ENCODE measurements at regions not wholly inside any gene's neighbourhood (a gene's known extent, or its start where the extent isn't known, plus 50 kb on each side); places are given as distances from the start of the nearest gene placed in this dataset.
"Not testable (repeated sequence)": the region's sequence is repeated elsewhere in the genome, so short reads cannot be mapped to it uniquely, and the experiment has no call there.

- no peaks in the 10 kb centered on the region for H4K20me1 ChIP-seq (ENCODE audit: control insufficient read depth, extremely low read depth, insufficient read depth, low read length)
- peaks cover 12% of the 10 kb centered on the region for H3K4me1 ChIP-seq (ENCODE audit: control insufficient read depth, extremely low read depth, insufficient read depth, low read length)
- FAIRE-seq (peak; percentile 89), DNase-seq (ENCODE audit: low read depth, low spot score) (peak; percentile 28)
- dilution Hi-C loops (cut with MboI; ENCODE audit: extremely low pct_ligation_motif_present, low sequenced_read_pairs): no loop called here
- no peak overlapping the region for H3K4me3 ChIP-seq (ENCODE audit: control insufficient read depth in 2 of 3, extremely low read depth in 1 of 3, insufficient read depth in 2 of 3, low read depth in 1 of 3, low read length in 3 of 3)
- H3K79me2 ChIP-seq (ENCODE audit: control insufficient read depth, insufficient read depth, low read length): no peaks in the 10 kb centered on the region
- no peaks in the 10 kb centered on the region for H3K9me3 ChIP-seq (ENCODE audit: control insufficient read depth, low read depth, low read length)
- H3K9ac ChIP-seq (ENCODE audit: control insufficient read depth, extremely low read depth, insufficient read depth, low read length): no peak overlapping the region
- TF ChIP-seq CTCF (optimal IDR thresholded peaks at IDR 0.05 in 1 of 3, IDR thresholded peaks at IDR 0.05 in 1 of 3, conservative IDR thresholded peaks at IDR 0.05 in 1 of 3; ENCODE audit: extremely low read depth in 1 of 3, insufficient read depth in 2 of 3, low read length in 3 of 3) (no peak), EZH2 (IDR thresholded peaks at IDR 0.05; ENCODE audit: low read length) (no peak)
- H3K9me1 ChIP-seq (ENCODE audit: control insufficient read depth, extremely low read depth, insufficient read depth, low read length): no peaks in the 10 kb centered on the region
- no peak overlapping the region for H2AFZ ChIP-seq (ENCODE audit: control insufficient read depth, low read length)
- H3K27me3 ChIP-seq (ENCODE audit: control insufficient read depth, extremely low read depth, insufficient read depth, low read length): no peaks in the 10 kb centered on the region
- peak overlapping the region; percentile 57 for H3K4me2 ChIP-seq (ENCODE audit: control insufficient read depth, extremely low read depth, insufficient read depth, low read depth, low read length)
- no peak overlapping the region for H3K27ac ChIP-seq (ENCODE audit: control insufficient read depth, insufficient read depth, low read length)
- H3K36me3 ChIP-seq (ENCODE audit: control insufficient read depth in 2 of 2, extremely low read depth in 1 of 2, insufficient read depth in 2 of 2, low read length in 2 of 2): no peaks in the 10 kb centered on the region
These were observed 150.7 kb downstream of the BLID start for GRCh38 chr11:121965330-121965729.

- H3K4me2 ChIP-seq (ENCODE audit: control insufficient read depth, extremely low read depth, insufficient read depth, low read depth, low read length): peak overlapping the region; percentile 57
- FAIRE-seq (peak; percentile 51), DNase-seq (ENCODE audit: low read depth, low spot score) (peak; percentile 9)
- H3K79me2 ChIP-seq (ENCODE audit: control insufficient read depth, insufficient read depth, low read length): no peaks in the 10 kb centered on the region
- no peak overlapping the region for H3K27ac ChIP-seq (ENCODE audit: control insufficient read depth, insufficient read depth, low read length)
- no peaks in the 10 kb centered on the region for H3K36me3 ChIP-seq (ENCODE audit: control insufficient read depth in 2 of 2, extremely low read depth in 1 of 2, insufficient read depth in 2 of 2, low read length in 2 of 2)
- H3K9ac ChIP-seq (ENCODE audit: control insufficient read depth, extremely low read depth, insufficient read depth, low read length): no peak overlapping the region
- no peak for TF ChIP-seq EZH2 (IDR thresholded peaks at IDR 0.05; ENCODE audit: low read length)
- TF ChIP-seq CTCF (optimal IDR thresholded peaks at IDR 0.05 in 1 of 3, IDR thresholded peaks at IDR 0.05 in 1 of 3, conservative IDR thresholded peaks at IDR 0.05 in 1 of 3; ENCODE audit: extremely low read depth in 1 of 3, insufficient read depth in 2 of 3, low read length in 3 of 3): peak in 1 of 3 experiments; percentile 4
- no peak overlapping the region for H3K4me3 ChIP-seq (ENCODE audit: control insufficient read depth in 2 of 3, extremely low read depth in 1 of 3, insufficient read depth in 2 of 3, low read depth in 1 of 3, low read length in 3 of 3)
- H3K27me3 ChIP-seq (ENCODE audit: control insufficient read depth, extremely low read depth, insufficient read depth, low read length): no peaks in the 10 kb centered on the region
- no peaks in the 10 kb centered on the region for H4K20me1 ChIP-seq (ENCODE audit: control insufficient read depth, extremely low read depth, insufficient read depth, low read length)
- H2AFZ ChIP-seq (ENCODE audit: control insufficient read depth, low read length): no peak overlapping the region
- no peaks in the 10 kb centered on the region for H3K9me3 ChIP-seq (ENCODE audit: control insufficient read depth, low read depth, low read length)
- dilution Hi-C loops (cut with MboI; ENCODE audit: extremely low pct_ligation_motif_present, low sequenced_read_pairs): no loop called here
- no peaks in the 10 kb centered on the region for H3K9me1 ChIP-seq (ENCODE audit: control insufficient read depth, extremely low read depth, insufficient read depth, low read length)
- peaks cover 12% of the 10 kb centered on the region for H3K4me1 ChIP-seq (ENCODE audit: control insufficient read depth, extremely low read depth, insufficient read depth, low read length)
These were observed 151.4 kb downstream of the BLID start for GRCh38 chr11:121964591-121964990.

- H3K27me3 ChIP-seq (ENCODE audit: control insufficient read depth, extremely low read depth, insufficient read depth, low read length); H3K4me2 ChIP-seq (ENCODE audit: control insufficient read depth, extremely low read depth, insufficient read depth, low read depth, low read length); H3K79me2 ChIP-seq (ENCODE audit: control insufficient read depth, insufficient read depth, low read length); FAIRE-seq; H2AFZ ChIP-seq (ENCODE audit: control insufficient read depth, low read length); H3K27ac ChIP-seq (ENCODE audit: control insufficient read depth, insufficient read depth, low read length); H3K9me3 ChIP-seq (ENCODE audit: control insufficient read depth, low read depth, low read length); dilution Hi-C loops (cut with MboI; ENCODE audit: extremely low pct_ligation_motif_present, low sequenced_read_pairs); H3K36me3 ChIP-seq (ENCODE audit: control insufficient read depth in 2 of 2, extremely low read depth in 1 of 2, insufficient read depth in 2 of 2, low read length in 2 of 2); H3K4me3 ChIP-seq (ENCODE audit: control insufficient read depth in 2 of 3, extremely low read depth in 1 of 3, insufficient read depth in 2 of 3, low read depth in 1 of 3, low read length in 3 of 3); H3K9ac ChIP-seq (ENCODE audit: control insufficient read depth, extremely low read depth, insufficient read depth, low read length); H3K9me1 ChIP-seq (ENCODE audit: control insufficient read depth, extremely low read depth, insufficient read depth, low read length); H4K20me1 ChIP-seq (ENCODE audit: control insufficient read depth, extremely low read depth, insufficient read depth, low read length); DNase-seq (ENCODE audit: low read depth, low spot score): not testable (repeated sequence)
- H3K4me1 ChIP-seq (ENCODE audit: control insufficient read depth, extremely low read depth, insufficient read depth, low read length): peaks cover 19% of the 10 kb centered on the region
These were observed 152.2 kb downstream of the BLID start for GRCh38 chr11:121963846-121964245.

Data from keratinocyte (primary cell).